HG03103 (cell line): ENCODE measurements at regions not wholly inside any gene's neighbourhood (a gene's known extent, or its start where the extent isn't known, plus 50 kb on each side); places are given as distances from the start of the nearest gene placed in this dataset.
"Not testable (repeated sequence)": the region's sequence is repeated elsewhere in the genome, so short reads cannot be mapped to it uniquely, and the experiment has no call there.

Source experiments
- ATAC-seq: cut with Tn5 transposase; IDR thresholded peaks from one replicate; pipeline ENCODE4 v1.9.1; 2021; ENCODE audit warnings: low read depth; ENCODE audit not compliant: unreplicated experiment

DNA sequence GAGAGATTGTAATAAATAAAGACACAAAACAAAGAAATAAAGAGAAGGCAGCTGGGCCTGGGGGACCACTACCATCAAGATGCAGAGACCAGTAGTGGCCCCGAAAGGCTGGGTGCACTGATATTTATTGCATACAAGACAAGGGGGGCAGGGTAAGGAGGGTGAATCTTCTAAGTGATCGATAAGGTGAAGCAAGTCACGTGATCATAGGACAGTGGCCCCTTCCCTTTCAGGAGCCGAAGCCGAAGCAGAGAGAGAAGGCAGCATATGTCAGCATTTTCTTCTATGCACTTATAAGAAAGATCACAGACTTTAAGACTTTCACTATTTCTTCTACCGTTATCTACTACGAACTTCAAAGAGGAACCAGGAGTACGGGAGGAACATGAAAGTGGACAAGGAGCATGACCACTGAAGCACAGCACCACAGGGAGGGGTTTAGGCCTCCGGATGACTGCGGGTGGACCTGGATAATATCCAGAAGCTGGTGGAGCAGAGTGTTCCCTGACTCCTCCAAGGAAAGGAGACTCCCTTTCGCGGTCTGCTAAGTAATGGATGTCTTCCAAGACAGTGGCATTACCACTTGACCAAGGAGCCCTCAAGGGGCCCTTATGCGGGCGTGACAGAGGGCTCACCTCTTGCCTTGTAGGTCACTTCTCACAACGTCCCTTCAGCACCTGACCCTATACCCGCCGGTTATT, 126.4 kb downstream of the RBM46 start:
- ATAC-seq = not testable (repeated sequence)

- ATAC-seq = no peak
These were observed 127.1 kb downstream of the RBM46 start for GRCh38 chr4:154908168-154908567.

GRCh38 chr4:154911097-154911496, 130.0 kb downstream of the RBM46 start:
- ATAC-seq = no peak

DNA sequence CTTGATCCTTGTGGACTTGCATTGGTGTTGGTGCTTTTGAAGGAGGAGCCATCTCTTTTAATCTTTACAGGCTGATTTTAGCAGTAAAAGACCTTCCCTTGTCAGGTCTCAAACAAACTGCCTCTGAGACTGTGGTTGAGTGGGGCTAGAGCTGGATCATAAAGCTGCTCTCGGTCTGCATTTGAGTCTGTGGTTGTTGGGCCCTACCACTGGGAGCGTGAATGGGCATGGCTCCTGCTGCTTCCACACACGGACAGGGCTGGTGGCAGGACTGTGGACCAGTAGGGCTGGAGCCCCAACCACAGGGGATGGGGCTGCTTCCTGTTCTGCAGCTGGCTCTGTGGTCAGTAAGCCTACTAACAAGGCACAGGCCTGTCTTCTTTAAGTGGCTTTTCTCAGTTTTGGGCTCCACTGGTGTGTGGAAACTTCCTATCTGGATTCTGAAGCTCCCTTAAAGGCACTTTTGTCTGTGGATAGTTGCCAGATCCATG, 130.6 kb downstream of the RBM46 start:
- ATAC-seq = no peak

GRCh38 chr4:154916068-154916467, 135.0 kb downstream of the RBM46 start:
- ATAC-seq = no peak

GRCh38 chr4:154927126-154927680, 146.1 kb downstream of the RBM46 start:
- ATAC-seq = no peak

DNA sequence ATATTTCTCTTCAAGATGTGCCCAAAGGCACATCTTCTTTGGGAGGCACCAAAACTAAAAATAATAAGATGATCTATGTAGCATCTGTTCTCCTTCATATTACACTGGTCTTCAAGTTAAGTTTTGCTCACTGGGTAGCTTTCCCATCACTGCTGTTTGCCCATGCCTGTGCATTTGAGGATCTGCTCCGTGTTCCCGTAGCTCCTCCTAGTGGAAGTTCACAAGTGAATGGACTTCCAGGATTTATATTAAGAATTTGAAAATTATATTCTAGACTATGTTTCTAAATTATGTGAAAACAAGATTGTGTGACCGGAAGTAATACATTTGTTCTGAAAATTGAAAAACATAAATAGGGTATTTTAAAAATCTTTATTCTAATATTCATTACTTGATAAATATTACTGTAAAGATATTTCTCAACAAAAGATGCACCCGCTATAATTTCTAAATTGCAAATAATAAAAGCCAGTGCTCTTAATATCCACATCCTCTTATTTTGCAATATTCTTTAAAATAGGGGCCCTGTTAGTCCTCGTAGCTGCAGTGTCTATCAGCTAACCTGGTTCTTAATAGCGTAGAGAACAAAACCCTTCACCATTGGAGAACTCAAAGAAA, 147.7 kb downstream of the RBM46 start:
- no peak for ATAC-seq

DNA sequence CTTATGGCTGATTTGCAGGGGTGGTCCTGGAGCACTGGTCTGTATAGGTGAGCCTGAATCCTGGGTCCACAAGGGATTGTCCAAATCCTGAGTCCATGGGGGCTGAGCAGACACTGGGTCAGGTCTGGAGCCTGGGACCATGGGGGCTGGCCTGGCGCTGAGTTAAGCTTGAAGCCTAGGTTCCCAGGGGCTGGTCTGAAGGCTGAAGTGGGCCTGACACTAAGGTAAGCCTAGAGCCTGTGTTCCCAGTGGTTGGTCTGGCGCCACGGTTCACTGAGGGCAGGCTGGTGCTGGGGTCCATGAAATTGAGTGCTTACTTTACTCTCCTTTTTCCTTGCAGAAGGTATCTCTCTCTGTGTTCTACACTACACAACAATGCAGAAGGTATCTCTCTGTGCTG, 155.8 kb downstream of the RBM46 start:
- ATAC-seq = no peak

DNA sequence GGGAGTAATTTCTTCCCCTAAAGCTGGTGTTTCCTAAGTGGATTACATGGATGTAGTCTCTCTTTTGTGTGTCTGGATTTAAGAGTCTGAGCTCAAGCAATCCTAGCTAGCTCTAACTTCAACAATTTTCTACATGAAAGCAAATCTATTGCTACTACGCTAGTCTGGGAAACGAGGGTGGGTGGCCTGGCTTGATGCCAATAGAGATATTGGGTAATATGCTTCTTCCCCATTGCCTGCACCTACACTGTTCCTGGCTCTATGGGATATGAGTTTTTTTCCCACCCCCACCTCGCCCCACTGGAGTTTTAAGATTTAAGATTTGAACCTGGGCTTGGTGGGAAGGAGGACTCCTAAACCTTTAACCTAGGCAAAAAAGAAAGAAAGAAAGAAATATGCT, 158.8 kb downstream of the RBM46 start:
- ATAC-seq = no peak

GRCh38 chr4:154942176-154942575, 161.1 kb downstream of the RBM46 start:
- ATAC-seq = no peak

DNA sequence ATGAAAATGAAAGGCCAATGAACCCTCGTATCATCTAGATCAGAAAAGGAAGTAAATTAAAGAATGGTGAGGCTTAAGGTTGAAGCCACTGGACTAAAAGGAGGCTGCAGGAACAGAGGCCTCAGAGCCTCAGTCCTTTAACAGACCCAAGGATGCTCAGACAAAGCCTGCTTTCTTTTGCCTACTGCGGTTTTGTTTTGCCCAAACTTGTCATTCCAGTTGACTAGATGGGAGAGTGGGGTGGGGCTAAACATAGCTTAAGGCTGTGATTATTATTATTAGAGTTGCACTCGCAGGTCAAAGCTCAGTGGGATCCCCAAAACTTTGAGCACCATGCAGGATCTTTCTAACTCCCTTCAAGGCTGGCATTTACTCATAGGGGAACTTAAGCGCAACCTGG, 163.9 kb downstream of the RBM46 start:
- ATAC-seq = no peak

GRCh38 chr4:154946113-154946512, 165.0 kb downstream of the RBM46 start:
- ATAC-seq = no peak

DNA sequence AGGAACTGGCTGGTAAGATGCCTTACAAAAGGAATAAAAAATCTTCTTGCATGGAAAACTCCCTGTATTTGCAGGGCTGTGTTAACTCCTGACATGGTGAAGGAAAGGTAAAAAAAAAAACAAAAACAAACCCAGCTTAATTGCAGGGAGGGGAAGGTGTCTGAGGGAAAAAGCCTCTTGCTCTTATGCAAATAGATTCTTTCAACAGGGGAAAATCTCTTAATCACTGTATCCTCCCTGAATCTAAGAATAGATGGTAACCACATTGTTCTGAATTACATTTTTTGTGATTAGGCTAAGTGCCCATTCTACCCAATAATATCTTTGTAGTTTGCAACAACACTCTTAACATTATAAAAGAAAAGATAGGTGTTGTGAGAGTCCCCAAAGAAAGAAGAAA, 172.6 kb downstream of the RBM46 start:
- ATAC-seq = no peak

DNA sequence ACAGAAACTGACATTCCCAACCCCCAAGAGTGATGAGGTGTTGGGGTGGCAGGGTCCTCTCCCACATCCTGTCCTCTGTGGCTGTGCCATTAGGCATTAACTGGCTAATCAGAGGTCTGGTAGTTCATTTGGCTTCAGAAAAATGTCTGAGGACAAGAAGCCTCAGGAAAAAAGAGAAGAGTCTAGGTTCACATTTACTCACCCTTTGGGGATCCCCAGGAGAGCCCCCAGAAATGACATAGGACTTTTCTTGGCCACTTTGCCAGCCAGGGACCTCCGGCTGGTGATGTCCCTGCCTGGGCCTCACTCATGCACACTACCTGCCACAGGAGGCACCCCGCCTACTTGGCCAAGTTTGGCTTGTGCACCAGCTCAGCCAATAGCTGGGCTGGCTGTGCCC, 173.0 kb downstream of the RBM46 start:
- no peak for ATAC-seq

DNA sequence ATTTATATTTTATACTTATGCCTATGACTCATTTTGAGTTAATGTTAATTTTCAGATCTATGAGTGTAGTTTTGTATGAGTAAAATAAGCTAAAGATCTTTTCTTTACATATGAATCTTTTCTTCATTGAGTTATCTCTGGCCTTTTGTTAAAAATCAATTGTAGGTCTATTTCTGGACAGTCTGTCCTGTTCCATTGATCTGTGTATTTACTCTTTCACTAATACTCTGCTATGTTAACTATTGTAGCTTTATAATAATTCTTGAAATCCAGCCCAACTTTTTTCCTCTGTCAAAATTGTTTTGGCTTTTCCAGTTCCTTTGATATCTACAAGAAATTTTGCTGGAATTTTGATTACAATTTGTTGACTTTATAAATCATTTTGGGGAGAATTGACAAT, 177.0 kb downstream of the RBM46 start:
- no peak for ATAC-seq

DNA sequence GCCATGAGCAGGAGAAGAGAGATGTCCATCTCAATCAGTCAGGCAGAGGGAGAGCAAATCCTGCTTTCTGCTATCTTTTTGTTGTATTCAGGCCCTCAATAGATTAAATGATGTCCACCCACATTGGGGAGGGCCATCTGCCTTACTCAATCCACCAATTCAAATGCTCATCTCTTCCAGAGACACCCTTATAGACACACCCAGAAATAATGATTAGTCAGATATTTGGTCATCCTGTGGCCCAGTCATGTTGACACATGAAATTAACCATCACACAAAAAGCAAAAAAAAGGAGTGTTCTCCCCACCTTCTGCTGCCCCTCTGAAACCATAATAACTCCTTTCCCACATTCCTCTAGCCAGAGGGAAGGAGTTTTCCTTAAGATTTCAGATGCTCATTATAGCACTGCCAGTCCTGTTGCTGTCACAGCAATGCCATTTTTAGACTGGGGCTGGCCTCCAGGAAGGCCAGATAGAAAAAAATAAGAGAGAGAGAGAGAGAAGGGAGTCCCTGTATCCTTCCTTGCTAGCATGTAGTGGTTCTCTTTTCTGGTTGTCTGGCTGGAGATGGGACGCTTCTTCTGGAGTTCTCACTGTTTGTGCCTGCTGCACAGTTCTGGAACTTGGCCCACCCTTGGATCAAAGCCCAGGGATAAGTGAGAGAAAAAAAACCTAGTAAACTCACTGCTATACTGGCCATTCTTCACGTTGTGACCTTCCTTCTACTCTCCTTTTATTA, 177.7 kb downstream of the RBM46 start:
- no peak for ATAC-seq

- no peak for ATAC-seq
These were observed 178.7 kb downstream of the RBM46 start for GRCh38 chr4:154959756-154960155.

- ATAC-seq = peak; percentile 42
These were observed 179.4 kb downstream of the RBM46 start for GRCh38 chr4:154960476-154960875.

- peak; percentile 98 for ATAC-seq
These were observed 180.2 kb downstream of the RBM46 start for GRCh38 chr4:154961263-154961662.

DNA sequence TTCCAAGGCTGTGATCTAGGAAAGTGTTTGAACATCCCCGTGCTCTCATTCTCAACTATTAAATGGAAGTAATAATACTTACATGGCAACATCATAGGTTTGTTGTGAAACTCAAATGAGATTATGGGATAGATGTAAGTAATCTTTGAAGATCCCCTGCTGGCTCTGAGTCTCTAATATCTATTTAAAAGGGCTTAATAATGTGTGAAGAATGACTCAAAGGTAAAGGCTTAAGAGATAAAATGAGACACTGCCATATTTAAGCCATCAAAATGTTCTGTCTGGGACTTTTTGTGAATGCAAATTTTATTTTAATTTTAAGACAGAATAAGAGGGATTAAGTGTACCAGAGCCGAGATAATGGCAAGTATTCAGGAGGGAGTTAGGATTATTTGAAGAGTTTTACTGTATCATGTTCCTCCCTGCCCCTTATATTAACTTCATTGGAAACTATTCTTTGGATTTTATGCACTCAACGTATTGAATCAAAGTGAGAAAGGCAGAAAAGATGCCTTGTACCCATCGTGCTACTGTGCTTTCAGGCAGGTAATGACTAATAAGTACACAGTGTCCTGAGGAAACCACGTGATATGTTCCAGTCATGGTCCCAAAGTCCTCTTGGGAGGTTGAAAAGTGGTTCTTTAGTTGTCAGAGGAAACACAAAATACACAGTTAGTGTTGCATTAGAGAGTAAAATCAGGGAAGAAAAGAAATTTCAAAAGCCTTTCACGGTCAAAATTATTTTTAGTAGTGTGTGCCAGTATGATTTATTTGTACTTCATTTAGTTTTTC, 192.4 kb downstream of the RBM46 start:
- no peak for ATAC-seq

GRCh38 chr4:154977228-154977627, 196.2 kb downstream of the RBM46 start:
- no peak for ATAC-seq
